ENCODE measurements at regions not wholly inside any gene's neighbourhood (a gene's known extent, or its start where the extent isn't known, plus 50 kb on each side); places are given as distances from the start of the nearest gene placed in this dataset.

GRCh38 chr10:83518779-83519178, 620.5 kb upstream of the GHITM start:
- no peak for TF ChIP-seq CTCF (IDR thresholded peaks at IDR 0.05; ENCODE audit: low read length)
- no peak for TF ChIP-seq EZH2 (optimal IDR thresholded peaks at IDR 0.05; ENCODE audit: low read depth, low read length)
- no peak for TF ChIP-seq EZH2phosphoT487 (IDR thresholded peaks at IDR 0.05; ENCODE audit: low read length)

All from MM.1S (cell line).